ENCODE measurements at regions not wholly inside any gene's neighbourhood (a gene's known extent, or its start where the extent isn't known, plus 50 kb on each side); places are given as distances from the start of the nearest gene placed in this dataset.

DNA sequence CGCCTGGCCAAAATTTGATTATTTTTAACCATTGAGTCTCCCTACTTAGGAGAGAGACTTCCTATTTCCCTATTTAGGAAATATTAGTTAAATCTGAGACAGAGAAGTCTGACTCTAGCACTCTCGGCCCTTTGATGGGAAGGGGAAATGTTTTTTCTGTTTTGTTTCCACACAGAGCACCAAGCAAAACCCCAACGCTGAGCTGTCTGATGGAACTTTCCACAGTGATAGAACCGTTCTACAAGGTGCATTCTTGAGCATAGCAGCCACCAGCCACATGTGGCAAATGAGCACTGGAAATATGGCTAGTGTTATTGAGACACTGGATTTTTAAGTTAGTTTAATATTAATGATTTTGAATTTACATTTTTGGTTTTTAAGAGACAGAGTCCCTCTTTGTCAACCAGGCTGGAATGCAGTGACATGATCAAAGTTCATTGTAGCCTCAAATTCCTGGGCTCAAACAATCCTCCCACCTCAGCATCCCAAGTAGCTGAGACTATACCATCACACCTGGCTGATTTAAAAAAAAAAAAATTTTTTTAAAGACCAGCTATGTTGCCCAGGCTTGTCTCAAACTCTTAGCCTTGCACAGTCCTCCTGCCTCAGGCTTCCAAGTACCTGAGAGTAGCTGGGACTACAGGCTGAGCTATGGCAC is 77.3 kb upstream of the GALNT2 start:
- Mint-ChIP-seq H3K9me3 (no peaks in the 10 kb centered on the region), H3K27ac (no peak overlapping the region), H3K4me1 (ENCODE audit: low read depth) (no peaks in the 10 kb centered on the region), H3K4me3 (no peak overlapping the region), H3K27me3 (ENCODE audit: low read depth) (no peaks in the 10 kb centered on the region), H3K36me3 (ENCODE audit: insufficient read depth in 2 of 2) (no peaks in the 10 kb centered on the region)
- DNase-seq: no peak
- ATAC-seq (replicated peaks in 1 of 2): no peak

DNA sequence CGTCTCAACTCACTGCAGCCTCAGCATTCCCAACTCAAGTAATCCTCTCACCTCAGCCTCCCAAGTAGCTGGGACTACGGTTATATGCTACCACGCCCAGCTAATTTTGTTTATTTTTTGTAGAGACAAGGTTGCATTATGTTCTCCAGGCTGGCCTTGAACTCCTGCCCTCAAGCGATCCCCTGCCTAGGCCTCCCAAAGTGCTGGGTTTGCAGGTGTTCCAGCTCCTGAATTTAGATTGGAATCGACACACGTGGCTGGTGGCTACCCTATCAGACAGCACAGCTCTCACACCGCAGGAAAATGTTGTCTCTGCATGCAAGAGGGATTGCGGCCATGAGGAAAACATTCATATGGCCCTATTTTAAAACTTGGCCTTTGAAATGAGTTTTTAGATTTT is 76.7 kb upstream of the GALNT2 start:
- Mint-ChIP-seq H3K27me3 (ENCODE audit: low read depth) (no peaks in the 10 kb centered on the region), H3K27ac (no peak overlapping the region), H3K4me1 (ENCODE audit: low read depth) (no peaks in the 10 kb centered on the region), H3K36me3 (ENCODE audit: insufficient read depth in 2 of 2) (no peaks in the 10 kb centered on the region), H3K9me3 (no peaks in the 10 kb centered on the region), H3K4me3 (no peak overlapping the region)
- ATAC-seq (replicated peaks in 1 of 2) (no peak), DNase-seq (no peak)

DNA sequence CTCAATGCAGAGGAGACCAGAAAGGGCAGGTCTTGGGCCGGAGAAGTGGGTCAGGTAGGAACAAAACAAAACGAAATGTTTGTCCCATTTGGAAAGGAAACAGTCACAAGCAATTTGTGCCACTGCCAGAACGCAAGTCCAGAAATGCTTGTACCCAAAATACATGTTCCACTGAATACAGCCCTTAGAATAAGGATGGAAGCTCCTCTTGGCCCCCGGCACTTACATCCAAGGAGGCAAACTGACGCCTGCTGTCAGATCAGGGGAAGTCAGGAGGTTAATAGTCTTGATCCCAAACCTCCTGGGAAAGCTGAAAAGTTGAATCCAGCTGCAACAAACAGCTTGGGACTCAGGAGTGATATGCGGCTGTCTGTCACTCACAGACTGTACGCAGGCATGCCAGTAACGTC is 75.9 kb upstream of the GALNT2 start:
- Mint-ChIP-seq H3K4me1 (ENCODE audit: low read depth) (no peaks in the 10 kb centered on the region), H3K9me3 (no peaks in the 10 kb centered on the region), H3K27ac (no peak overlapping the region), H3K36me3 (ENCODE audit: insufficient read depth in 2 of 2) (no peaks in the 10 kb centered on the region), H3K27me3 (ENCODE audit: low read depth) (no peaks in the 10 kb centered on the region), H3K4me3 (no peak overlapping the region)
- ATAC-seq (replicated peaks in 1 of 2) (no peak), DNase-seq (no peak)

DNA sequence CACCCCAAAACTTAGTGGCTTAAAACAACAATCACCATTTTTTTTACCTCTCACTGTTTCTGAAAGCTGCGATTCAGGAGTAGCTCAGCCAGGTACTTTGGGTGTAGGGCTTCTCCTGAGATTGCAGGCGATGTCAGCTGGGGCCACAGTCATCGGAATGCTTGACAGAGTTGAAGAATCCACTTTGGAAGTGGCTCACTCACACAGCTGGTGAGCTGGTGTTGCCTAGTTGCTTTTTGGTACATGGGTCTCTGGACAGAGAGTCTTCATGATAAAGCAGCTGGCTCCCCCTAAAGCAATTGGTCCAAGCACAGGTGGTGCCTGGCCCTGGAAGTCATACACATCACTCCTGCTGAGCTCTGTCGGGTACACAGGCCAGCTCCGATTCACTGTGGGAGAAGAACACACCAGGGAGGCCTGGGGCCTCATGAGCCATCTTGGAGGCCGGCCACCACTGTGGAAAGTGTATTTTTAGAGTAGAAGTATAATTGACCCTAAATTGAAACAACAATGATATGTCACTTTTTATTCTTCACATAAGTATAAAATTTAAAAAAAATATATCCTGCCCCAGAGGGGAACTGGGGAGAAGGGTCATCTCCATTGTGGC is 75.2 kb upstream of the GALNT2 start:
- DNase-seq: no peak
- no peaks in the 10 kb centered on the region for H3K27me3 Mint-ChIP-seq (ENCODE audit: low read depth)
- H3K36me3 Mint-ChIP-seq (ENCODE audit: insufficient read depth in 2 of 2): no peaks in the 10 kb centered on the region
- H3K9me3 Mint-ChIP-seq: no peaks in the 10 kb centered on the region
- ATAC-seq (replicated peaks in 1 of 2): no peak
- no peak overlapping the region for H3K4me3 Mint-ChIP-seq
- H3K4me1 Mint-ChIP-seq (ENCODE audit: low read depth): no peaks in the 10 kb centered on the region
- H3K27ac Mint-ChIP-seq: no peak overlapping the region

DNA sequence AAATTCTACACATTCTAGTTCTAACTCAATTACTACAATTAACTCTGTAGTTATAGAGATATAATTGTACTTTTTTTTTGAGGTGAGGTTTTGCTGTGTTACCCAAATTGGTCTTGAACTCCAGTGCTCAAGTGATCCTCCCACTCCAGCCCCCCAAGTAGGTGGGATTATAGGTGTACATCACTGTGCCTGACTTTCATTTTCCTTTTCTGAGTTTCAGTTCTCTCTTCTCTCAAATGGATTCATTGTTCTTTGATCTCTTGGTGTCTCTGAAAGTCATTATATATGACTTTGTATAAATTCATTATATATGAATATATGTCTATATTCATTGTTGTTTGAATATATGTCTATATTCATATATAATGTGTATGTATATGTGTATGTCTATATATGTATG is 74.0 kb upstream of the GALNT2 start:
- DNase-seq (no peak), ATAC-seq (replicated peaks in 1 of 2) (no peak)
- Mint-ChIP-seq H3K27ac (no peak overlapping the region), H3K4me1 (ENCODE audit: low read depth) (no peaks in the 10 kb centered on the region), H3K36me3 (ENCODE audit: insufficient read depth in 2 of 2) (no peaks in the 10 kb centered on the region), H3K9me3 (no peaks in the 10 kb centered on the region), H3K4me3 (no peak overlapping the region), H3K27me3 (ENCODE audit: low read depth) (no peaks in the 10 kb centered on the region)

DNA sequence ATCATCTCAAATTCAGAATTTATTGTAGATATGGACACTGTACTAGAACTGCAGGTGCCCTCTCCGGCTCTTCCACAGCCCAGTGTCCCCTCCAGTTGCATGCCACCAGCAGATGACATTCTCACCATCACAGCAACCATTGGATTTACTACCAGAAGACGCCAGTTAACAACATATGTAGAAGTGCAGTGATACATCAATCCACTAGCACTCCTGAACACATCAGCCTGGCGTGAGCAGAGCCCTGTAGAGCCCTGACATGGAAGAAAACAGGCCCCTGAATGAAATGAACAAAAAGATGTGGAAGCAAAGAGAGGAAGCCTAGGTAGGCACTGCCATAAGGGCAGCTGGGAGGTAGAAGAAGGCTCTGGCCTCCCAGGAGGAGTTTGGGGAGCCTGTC is 73.1 kb upstream of the GALNT2 start:
- no peak for ATAC-seq (replicated peaks in 1 of 2)
- no peak overlapping the region for H3K4me3 Mint-ChIP-seq
- H3K4me1 Mint-ChIP-seq (ENCODE audit: low read depth): no peaks in the 10 kb centered on the region
- H3K9me3 Mint-ChIP-seq: no peaks in the 10 kb centered on the region
- H3K36me3 Mint-ChIP-seq (ENCODE audit: insufficient read depth in 2 of 2): no peaks in the 10 kb centered on the region
- no peaks in the 10 kb centered on the region for H3K27me3 Mint-ChIP-seq (ENCODE audit: low read depth)
- DNase-seq: no peak
- H3K27ac Mint-ChIP-seq: no peak overlapping the region

DNA sequence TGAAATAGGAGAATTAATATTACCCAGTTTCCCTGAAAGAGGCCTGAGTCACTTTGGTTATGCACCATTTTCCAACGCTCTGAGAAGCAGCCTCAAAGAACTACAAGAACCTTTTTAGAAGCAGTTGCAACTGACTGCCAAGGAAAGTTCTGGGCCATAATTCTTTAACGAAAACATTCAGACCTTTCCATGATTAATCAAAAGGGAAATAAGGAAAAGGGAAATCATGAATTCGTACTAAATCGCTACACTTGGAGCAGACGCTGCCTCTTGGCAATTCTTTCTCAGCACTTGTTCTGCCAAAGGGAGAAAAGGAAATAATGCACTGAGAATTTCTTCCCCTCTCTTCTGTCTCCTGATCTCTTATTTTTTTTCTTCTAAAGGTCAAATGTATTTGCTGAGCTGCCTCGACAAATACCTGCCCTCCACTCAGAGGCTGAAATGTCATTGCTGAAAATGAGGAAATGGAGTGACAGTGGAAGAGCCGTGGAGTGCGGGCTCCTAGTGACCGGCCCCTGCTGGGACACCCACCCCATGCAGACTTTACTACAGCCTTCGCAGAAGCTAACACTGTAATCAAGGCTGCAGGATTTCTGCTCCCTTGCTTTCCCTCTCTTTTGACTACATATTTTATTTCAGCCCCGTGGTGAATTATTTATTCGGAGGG is 67.9 kb upstream of the GALNT2 start:
- no peaks in the 10 kb centered on the region for H3K9me3 Mint-ChIP-seq
- ATAC-seq (replicated peaks in 1 of 2) (no peak), DNase-seq (no peak)
- no peak overlapping the region for H3K4me3 Mint-ChIP-seq
- H3K27ac Mint-ChIP-seq: no peak overlapping the region
- no peaks in the 10 kb centered on the region for H3K4me1 Mint-ChIP-seq (ENCODE audit: low read depth)
- H3K27me3 Mint-ChIP-seq (ENCODE audit: low read depth): peaks cover 13% of the 10 kb centered on the region
- no peaks in the 10 kb centered on the region for H3K36me3 Mint-ChIP-seq (ENCODE audit: insufficient read depth in 2 of 2)

DNA sequence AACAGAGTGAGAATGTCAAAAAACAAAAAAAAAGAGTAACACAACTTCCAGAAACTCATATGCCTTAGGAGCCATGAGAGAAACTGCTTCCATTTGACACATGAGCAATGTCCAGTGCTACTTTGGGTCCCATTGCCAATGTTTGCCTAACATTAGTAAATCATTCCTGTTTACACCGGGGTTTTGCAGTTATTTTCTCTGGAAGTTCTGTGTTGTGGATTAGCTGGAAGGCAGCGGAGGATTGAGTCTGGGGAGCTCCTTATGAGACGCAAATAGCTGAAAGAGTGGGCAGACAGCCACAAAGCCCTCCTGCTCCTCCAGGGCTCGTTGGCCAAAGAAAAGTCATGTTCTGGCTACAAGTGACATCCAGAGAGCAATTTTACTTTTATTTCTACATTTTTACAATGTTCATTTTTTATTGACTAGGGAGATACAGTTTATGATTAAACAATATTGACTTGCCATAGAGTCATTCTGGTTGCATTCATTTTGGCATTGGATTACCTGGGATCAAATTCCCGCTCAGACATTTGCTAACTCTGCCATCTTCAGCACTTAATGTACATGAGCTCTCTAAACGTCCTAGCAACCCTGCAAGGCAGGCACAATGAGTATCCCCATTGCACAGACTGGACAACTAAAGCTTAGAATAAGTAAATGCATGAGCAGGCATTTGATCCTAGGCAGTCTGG is 66.4 kb upstream of the GALNT2 start:
- no peak overlapping the region for H3K4me3 Mint-ChIP-seq
- H3K27me3 Mint-ChIP-seq (ENCODE audit: low read depth): peaks cover 22% of the 10 kb centered on the region
- DNase-seq (no peak), ATAC-seq (replicated peaks in 1 of 2) (no peak)
- no peaks in the 10 kb centered on the region for H3K36me3 Mint-ChIP-seq (ENCODE audit: insufficient read depth in 2 of 2)
- no peaks in the 10 kb centered on the region for H3K9me3 Mint-ChIP-seq
- H3K27ac Mint-ChIP-seq: no peak overlapping the region
- no peaks in the 10 kb centered on the region for H3K4me1 Mint-ChIP-seq (ENCODE audit: low read depth)

DNA sequence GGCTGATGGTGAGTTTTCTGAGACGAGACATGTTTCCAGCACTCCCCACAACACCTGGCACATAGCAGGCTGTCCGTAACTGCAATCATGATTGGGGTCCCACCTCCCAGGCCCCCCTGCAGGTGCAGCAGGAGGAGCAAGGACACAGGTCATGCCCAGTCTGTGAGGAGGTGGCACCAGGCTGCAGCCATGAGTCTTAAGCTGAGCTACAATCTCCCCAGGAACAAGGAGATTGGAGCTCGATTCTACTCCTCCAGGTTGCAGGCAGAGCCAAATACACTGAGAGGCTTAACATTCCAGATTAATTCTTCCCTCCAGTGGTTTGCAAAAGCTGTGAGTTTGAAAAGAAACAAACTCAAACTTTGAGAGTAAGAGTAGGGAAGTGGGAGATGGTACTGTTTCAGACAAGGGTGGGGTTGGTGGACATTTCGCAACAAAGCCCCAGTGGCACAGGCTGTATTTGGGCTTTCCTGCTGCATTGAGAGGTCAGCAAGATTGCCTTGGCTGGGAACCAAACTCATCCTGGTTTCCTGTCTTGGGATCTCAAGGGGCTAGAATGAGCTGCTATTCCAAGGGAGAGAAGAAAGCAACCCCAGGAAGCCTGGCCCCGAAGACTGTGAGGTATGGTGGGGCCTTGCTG is 64.8 kb upstream of the GALNT2 start:
- DNase-seq (no peak), ATAC-seq (replicated peaks in 1 of 2) (no peak)
- Mint-ChIP-seq H3K36me3 (ENCODE audit: insufficient read depth in 2 of 2) (no peaks in the 10 kb centered on the region), H3K27ac (no peak overlapping the region), H3K4me3 (no peak overlapping the region), H3K4me1 (ENCODE audit: low read depth) (no peaks in the 10 kb centered on the region), H3K27me3 (ENCODE audit: low read depth) (peaks cover 30% of the 10 kb centered on the region), H3K9me3 (no peaks in the 10 kb centered on the region)

DNA sequence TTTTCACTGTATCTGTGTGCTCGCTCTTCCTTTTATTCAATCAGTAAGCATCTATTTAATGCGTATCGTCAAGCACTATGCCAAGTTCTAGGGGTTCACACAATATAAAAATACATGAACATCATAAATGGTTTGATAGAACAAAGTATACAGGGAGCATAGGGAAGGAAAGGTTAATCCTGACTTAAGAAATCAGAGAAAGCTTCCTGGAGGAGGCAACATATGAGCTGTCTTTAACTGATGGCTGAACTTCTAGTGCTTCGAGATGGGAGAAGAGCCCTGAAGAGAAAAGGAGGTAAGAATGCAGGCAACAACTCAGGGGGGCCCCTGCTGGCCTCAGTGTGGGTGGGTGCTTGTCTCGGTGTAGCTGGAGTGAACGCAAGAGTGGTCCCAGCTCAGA is 63.6 kb upstream of the GALNT2 start:
- no peak for ATAC-seq (replicated peaks in 1 of 2)
- no peaks in the 10 kb centered on the region for H3K9me3 Mint-ChIP-seq
- no peak for DNase-seq
- no peak overlapping the region for H3K27ac Mint-ChIP-seq
- peaks cover 30% of the 10 kb centered on the region for H3K27me3 Mint-ChIP-seq (ENCODE audit: low read depth)
- H3K36me3 Mint-ChIP-seq (ENCODE audit: insufficient read depth in 2 of 2): no peaks in the 10 kb centered on the region
- no peaks in the 10 kb centered on the region for H3K4me1 Mint-ChIP-seq (ENCODE audit: low read depth)
- no peak overlapping the region for H3K4me3 Mint-ChIP-seq

DNA sequence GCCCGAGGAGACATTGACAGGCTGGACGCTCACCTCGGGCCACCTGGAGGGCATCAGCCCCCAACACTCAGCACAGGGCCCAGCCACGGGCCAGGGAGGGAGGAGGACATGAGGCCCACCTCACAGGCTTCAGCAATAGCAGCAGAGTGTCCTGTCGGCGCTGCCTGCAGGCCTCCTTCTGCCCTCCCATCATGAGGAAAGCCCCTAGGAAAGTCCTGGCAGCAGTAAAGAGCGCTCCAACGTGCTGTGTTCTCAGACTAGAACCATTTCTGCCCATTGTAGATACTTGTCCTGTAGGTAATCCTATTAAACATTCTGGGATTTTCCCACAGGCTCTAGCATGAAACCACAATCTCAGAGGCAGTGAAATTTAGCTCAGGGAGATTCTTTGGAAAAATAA is 62.0 kb upstream of the GALNT2 start:
- no peak overlapping the region for H3K4me3 Mint-ChIP-seq
- no peak overlapping the region for H3K27ac Mint-ChIP-seq
- no peaks in the 10 kb centered on the region for H3K36me3 Mint-ChIP-seq (ENCODE audit: insufficient read depth in 2 of 2)
- H3K4me1 Mint-ChIP-seq (ENCODE audit: low read depth): no peaks in the 10 kb centered on the region
- peaks cover 30% of the 10 kb centered on the region for H3K27me3 Mint-ChIP-seq (ENCODE audit: low read depth)
- DNase-seq: no peak
- no peaks in the 10 kb centered on the region for H3K9me3 Mint-ChIP-seq
- ATAC-seq (replicated peaks in 1 of 2): no peak

DNA sequence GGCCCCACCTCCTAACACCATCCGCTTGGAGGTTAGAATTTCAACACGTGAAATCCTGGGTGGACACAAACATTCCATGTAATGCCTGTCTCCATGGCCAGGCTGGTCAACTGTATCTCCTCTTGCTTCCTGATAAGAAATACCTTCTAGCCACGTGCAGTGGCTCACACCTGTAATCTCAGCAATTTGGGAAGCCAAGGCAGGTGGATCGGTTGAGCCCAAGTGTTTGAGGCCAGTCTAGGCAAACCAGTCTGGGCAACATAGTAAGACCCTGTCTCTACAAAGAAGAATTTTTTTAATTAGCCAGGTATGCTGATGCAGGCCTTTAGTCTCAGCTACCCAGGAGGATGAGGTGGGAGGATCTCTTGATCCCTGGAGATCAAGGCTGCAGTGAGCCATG is 58.3 kb upstream of the GALNT2 start:
- Mint-ChIP-seq H3K9me3 (no peaks in the 10 kb centered on the region), H3K27ac (no peak overlapping the region), H3K4me3 (no peak overlapping the region), H3K4me1 (ENCODE audit: low read depth) (no peaks in the 10 kb centered on the region), H3K27me3 (ENCODE audit: low read depth) (peaks cover 21% of the 10 kb centered on the region), H3K36me3 (ENCODE audit: insufficient read depth in 2 of 2) (no peaks in the 10 kb centered on the region)
- ATAC-seq (replicated peaks in 1 of 2) (no peak), DNase-seq (no peak)

DNA sequence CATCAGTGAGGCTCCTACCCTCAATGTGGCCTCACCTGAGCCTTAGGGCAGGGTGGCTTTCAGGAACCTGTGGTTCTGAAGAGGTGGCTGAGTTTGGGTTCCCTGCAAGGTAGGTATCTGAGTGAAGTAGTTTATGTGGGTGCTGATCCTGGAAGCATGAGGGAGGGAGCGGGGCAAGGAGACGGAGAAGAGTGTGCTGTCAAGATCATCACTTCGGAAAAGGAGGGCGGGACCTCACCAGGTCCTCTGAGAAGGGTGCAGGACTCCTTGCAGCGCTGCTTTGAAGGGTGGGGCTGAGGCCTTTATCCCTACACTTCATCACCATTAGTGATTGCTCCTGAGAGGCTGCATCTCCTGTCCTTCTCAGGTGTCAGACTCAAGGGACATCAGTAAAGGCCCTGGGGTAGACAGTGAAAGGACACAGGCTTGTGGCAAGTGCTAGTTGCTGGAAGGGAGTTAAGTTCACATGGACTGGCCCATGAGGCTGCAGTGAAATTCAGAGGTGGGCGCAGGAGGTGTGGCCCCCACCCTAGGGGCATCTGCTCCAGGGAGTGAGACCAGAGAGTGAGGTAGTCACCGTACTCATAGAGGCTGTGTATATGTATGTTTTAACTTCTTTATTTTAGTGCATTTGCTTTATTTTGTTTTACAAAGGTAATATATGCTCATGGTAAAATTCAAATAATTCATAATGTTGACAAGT is 57.3 kb upstream of the GALNT2 start:
- Mint-ChIP-seq H3K4me3 (no peak overlapping the region), H3K27ac (no peak overlapping the region), H3K9me3 (no peaks in the 10 kb centered on the region), H3K27me3 (ENCODE audit: low read depth) (peaks cover 11% of the 10 kb centered on the region), H3K36me3 (ENCODE audit: insufficient read depth in 2 of 2) (no peaks in the 10 kb centered on the region), H3K4me1 (ENCODE audit: low read depth) (no peaks in the 10 kb centered on the region)
- no peak for ATAC-seq (replicated peaks in 1 of 2)
- DNase-seq: no peak
